Endodermal cell (in vitro differentiated cells): ENCODE measurements at regions not wholly inside any gene's neighbourhood (a gene's known extent, or its start where the extent isn't known, plus 50 kb on each side); places are given as distances from the start of the nearest gene placed in this dataset.

ENCODE experiments used
- DNase-seq: peaks from one replicate; pipeline ENCODE4 v3.0.0-alpha.2; 2017
- H3K27ac ChIP-seq: 2 replicates; pipeline ENCODE4 v1.5.1; 2013; ENCODE audit warnings: mild to moderate bottlenecking, low read depth, low read length, moderate library complexity
- H3K27me3 ChIP-seq: 2 replicates; pipeline ENCODE4 v1.6.1; 2013; ENCODE audit warnings: mild to moderate bottlenecking, low read length, moderate library complexity; ENCODE audit not compliant: insufficient read depth, control insufficient read depth, poor library complexity, severe bottlenecking
- H3K36me3 ChIP-seq: 2 replicates; pipeline ENCODE4 v1.7.0; 2013; ENCODE audit warnings: mild to moderate bottlenecking, low read length, moderate library complexity; ENCODE audit not compliant: control insufficient read depth, insufficient read depth
- H3K4me1 ChIP-seq: one replicate; pipeline ENCODE4 v1.7.0; 2013; ENCODE audit warnings: low read length; ENCODE audit not compliant: control insufficient read depth, insufficient read depth
- H3K4me3 ChIP-seq: 2 replicates; pipeline ENCODE4 v1.5.1; 2013; ENCODE audit warnings: mild to moderate bottlenecking, low read length, moderate library complexity
- H3K9ac ChIP-seq: 2 replicates; pipeline ENCODE4 v1.6.1; 2013; ENCODE audit warnings: mild to moderate bottlenecking, low read length, moderate library complexity; ENCODE audit not compliant: poor library complexity, severe bottlenecking; ENCODE audit errors: extremely low read depth
- H3K9me3 ChIP-seq: 2 replicates; pipeline ENCODE4 v1.6.1; 2013; ENCODE audit warnings: mild to moderate bottlenecking, low read length, moderate library complexity; ENCODE audit not compliant: control insufficient read depth
- H3K27ac Mint-ChIP-seq: 2 replicates; pipeline ENCODE4 v1.8.0; 2020; ENCODE audit warnings: mixed read lengths
- H3K27me3 Mint-ChIP-seq: 2 replicates; pipeline ENCODE4 v1.8.0; 2021; ENCODE audit warnings: mild to moderate bottlenecking, mixed read lengths; ENCODE audit not compliant: insufficient read depth
- H3K36me3 Mint-ChIP-seq: 2 replicates; pipeline ENCODE4 v1.8.0; 2020; ENCODE audit warnings: low read depth, mixed read lengths
- H3K4me1 Mint-ChIP-seq: 2 replicates; pipeline ENCODE4 v1.8.0; 2020; ENCODE audit warnings: mixed read lengths
- H3K4me3 Mint-ChIP-seq: 2 replicates; pipeline ENCODE4 v1.8.0; 2020; ENCODE audit warnings: mild to moderate bottlenecking, moderate library complexity, mixed read lengths
- H3K9me3 Mint-ChIP-seq: 2 replicates; pipeline ENCODE4 v1.8.0; 2020; ENCODE audit warnings: mild to moderate bottlenecking, mixed read lengths
- CTCF ChIP-seq: fragments of 200-600 bp; sonication (generic); conservative IDR thresholded peaks from 2 replicates; pipeline ENCODE4 v1.5.0; 2021; ENCODE audit warnings: antibody characterized with exemption, mild to moderate bottlenecking
- WGBS, 2 experiments: methylation state at CpG; one replicate each; pipeline versions ENCODE4 v1.1.5 to v1.1.7; 2013; ENCODE audit warnings: missing lambda C conversion rate in 2 of 2, mixed read lengths in 1 of 2; ENCODE audit not compliant: insufficient coverage in 1 of 2, insufficient read length in 1 of 2; 5-methylcytosine and 5-hydroxymethylcytosine counted together

DNA sequence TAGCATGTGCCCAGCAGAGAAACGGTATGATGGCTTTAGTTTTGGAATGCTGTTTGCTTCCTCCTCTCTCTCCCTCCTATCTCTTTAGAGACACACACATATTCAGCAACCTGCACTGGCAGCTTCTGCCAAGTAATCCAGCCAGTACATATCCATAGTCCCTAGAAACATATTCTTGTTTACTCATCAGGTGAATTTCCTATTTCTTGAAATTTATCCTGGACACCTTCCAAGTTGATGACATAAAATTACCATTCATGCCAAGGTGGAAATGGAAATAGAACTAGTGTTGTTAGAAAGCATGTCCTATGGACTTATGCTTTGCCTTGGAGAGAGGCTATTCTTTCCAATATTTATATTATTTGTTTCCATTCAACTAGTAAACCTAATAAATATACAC is 50.9 kb upstream of the RGPD4 start:
- Histone ChIP-seq H3K4me3 (no peak overlapping the region), H3K4me1 (peaks cover 3% of the 10 kb centered on the region), H3K9me3 (no peaks in the 10 kb centered on the region), H3K27me3 (no peaks in the 10 kb centered on the region), H3K27ac (no peak overlapping the region), H3K9ac (no peak overlapping the region), H3K36me3 (no peaks in the 10 kb centered on the region)
- Mint-ChIP-seq H3K4me3 (no peak overlapping the region), H3K27me3 (no peaks in the 10 kb centered on the region), H3K9me3 (no peaks in the 10 kb centered on the region), H3K36me3 (no peaks in the 10 kb centered on the region), H3K27ac (no peak overlapping the region), H3K4me1 (peaks cover 3% of the 10 kb centered on the region)
- WGBS, 2 experiments, result 100% methylated on average over 1 of the region's 1 CpG; no CpG with 5 or more reads in 1 of the 2 experiments
- no peak for DNase-seq
- TF ChIP-seq CTCF, result no peak

DNA sequence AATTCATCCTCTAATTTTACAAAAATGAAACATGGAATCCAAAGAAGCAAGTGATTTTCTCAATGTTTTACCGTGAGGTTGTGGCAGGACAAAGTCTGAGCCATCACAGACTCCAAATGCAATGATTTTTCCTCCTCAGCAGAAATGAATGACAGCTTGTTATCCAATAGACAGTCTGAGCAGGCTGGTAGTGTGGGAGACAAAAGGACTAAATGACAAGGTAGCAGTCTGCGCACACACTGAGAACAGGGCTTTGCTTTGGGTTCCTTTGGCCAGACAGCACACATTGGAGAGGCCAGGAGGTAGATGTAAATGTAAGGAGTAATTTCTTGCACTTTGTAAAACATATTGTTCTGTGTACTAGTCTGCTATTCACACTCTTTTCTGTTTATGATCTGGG is 50.3 kb upstream of the RGPD4 start:
- no peak overlapping the region for H3K27ac Mint-ChIP-seq
- no peaks in the 10 kb centered on the region for H3K27me3 Mint-ChIP-seq
- WGBS, 2 experiments, result 90 to 93% methylated on average over 2 of the region's 2 CpGs
- DNase-seq, result no peak
- no peaks in the 10 kb centered on the region for H3K9me3 ChIP-seq
- no peak for TF ChIP-seq CTCF
- H3K9me3 Mint-ChIP-seq, result no peaks in the 10 kb centered on the region
- H3K27me3 ChIP-seq, result no peaks in the 10 kb centered on the region
- H3K27ac ChIP-seq, result no peak overlapping the region
- no peak overlapping the region for H3K4me3 ChIP-seq
- H3K9ac ChIP-seq, result no peak overlapping the region
- no peaks in the 10 kb centered on the region for H3K36me3 ChIP-seq
- H3K4me1 ChIP-seq, result peaks cover 3% of the 10 kb centered on the region
- H3K4me1 Mint-ChIP-seq, result peaks cover 3% of the 10 kb centered on the region
- no peaks in the 10 kb centered on the region for H3K36me3 Mint-ChIP-seq
- H3K4me3 Mint-ChIP-seq, result no peak overlapping the region
